ENCODE measurements at regions not wholly inside any gene's neighbourhood (a gene's known extent, or its start where the extent isn't known, plus 50 kb on each side); places are given as distances from the start of the nearest gene placed in this dataset.

DNA sequence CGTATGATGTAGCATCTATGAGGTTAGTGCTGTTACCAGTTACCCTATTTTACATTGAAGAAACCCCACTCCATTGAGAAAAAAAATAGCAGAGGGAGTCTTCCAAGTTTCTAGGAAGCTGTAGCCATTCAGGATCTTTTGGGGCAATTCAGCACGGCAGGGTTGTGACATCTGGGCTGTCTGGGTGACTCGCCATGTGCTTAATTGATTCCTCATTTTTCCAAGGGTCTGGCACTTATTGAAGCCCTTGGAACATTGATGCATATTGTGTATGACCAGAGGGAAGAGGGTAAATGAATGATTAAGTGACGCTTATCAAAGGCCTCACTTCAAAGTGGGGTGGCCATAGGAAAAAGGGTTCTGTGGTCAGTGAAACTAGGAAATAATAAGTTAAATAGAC is 248.7 kb downstream of the ARHGAP12 start:
- TF ChIP-seq ZFX (IDR thresholded peaks at IDR 0.05; ENCODE audit: borderline replicate concordance) (no peak), CTCF (IDR thresholded peaks at IDR 0.05) (no peak)
- no peak overlapping the region for H3K27ac ChIP-seq

DNA sequence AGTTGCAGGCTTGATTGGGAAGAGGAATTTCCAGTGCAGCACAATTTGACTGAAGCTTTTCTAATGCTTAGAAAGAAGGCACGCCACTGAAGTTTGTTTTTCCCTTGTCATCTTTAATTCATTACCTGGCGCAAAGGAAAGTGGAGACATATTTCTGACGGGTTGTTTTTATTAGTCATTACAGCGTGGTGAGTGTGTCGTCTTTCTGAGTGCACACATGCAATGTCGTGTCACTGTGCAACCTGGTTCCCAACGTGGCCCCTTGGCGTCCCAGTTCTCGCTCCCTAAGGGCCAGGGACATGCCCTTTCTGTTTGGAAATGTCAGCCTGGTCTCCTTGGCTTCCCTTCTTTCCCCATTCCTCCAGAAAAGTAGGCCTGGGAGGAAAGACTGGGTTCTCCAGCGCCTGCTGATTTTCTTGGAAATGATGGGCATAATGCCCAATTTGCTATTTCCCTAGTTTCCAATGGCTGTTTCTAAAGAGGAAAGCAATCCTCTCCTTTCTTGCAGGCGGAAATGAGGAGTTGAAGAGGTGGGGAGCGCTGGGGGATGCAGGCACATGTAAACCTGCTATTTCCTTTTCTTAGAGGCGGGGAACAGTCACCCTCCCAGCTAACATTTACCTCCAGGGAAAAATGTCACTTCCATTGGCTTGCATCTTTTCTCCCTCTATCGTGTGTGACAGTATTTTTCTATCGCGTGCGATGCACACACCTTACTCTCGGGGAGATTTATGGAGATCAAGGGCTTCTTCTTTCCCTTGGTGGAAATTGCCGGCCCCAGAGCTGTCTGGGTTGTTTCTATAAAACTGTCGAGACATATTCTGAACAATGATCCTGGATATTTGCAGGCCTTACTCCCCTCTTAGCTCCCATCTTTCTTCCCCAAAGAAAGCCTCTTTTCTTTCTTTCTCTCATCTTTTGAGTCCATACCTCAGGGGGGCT is 249.8 kb downstream of the ARHGAP12 start:
- no peak for TF ChIP-seq CTCF (IDR thresholded peaks at IDR 0.05)
- no peak for TF ChIP-seq ZFX (IDR thresholded peaks at IDR 0.05; ENCODE audit: borderline replicate concordance)
- no peak overlapping the region for H3K27ac ChIP-seq

DNA sequence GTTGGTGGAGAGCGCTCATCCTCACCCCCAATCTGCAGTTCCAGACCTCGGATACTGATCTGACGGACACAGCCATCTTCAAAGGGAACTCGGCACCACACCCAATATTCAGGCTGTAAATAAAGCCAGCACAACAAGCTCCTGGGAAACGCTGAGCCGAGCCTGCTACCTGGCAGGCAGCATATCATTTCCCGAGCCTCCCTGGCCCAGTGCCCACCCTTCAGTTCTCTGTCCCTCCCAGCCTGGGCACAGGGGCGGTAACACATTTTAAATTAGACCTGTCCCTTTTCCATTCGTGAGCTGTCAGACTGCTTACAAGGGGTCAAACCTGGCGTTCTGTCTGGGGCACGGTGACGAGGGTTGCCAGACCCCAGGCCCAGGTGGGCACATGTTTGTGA is 250.5 kb downstream of the ARHGAP12 start:
- no peak overlapping the region for H3K27ac ChIP-seq
- TF ChIP-seq CTCF (IDR thresholded peaks at IDR 0.05) (no peak), ZFX (IDR thresholded peaks at IDR 0.05; ENCODE audit: borderline replicate concordance) (no peak)

- TF ChIP-seq CTCF (IDR thresholded peaks at IDR 0.05), result no peak
- no peak for TF ChIP-seq ZFX (IDR thresholded peaks at IDR 0.05; ENCODE audit: borderline replicate concordance)
- H3K27ac ChIP-seq, result no peak overlapping the region
These were observed 251.2 kb downstream of the ARHGAP12 start for GRCh38 chr10:31677195-31678138.

- no peak for TF ChIP-seq ZFX (IDR thresholded peaks at IDR 0.05; ENCODE audit: borderline replicate concordance)
- no peak for TF ChIP-seq CTCF (IDR thresholded peaks at IDR 0.05)
- no peak overlapping the region for H3K27ac ChIP-seq
These were observed 252.9 kb downstream of the ARHGAP12 start for GRCh38 chr10:31675726-31676125.

- TF ChIP-seq ZFX (IDR thresholded peaks at IDR 0.05; ENCODE audit: borderline replicate concordance), result no peak
- no peak for TF ChIP-seq CTCF (IDR thresholded peaks at IDR 0.05)
- no peak overlapping the region for H3K27ac ChIP-seq
These were observed 259.3 kb downstream of the ARHGAP12 start for GRCh38 chr10:31669357-31669756.
